Gastroesophageal sphincter (tissue), 4 donors: ENCODE measurements at regions not wholly inside any gene's neighbourhood (a gene's known extent, or its start where the extent isn't known, plus 50 kb on each side); places are given as distances from the start of the nearest gene placed in this dataset.

ENCODE experiments used
- ATAC-seq: fragments of 150-250 bp; one replicate; pipeline ENCODE4 v1.9.1; 2016; ENCODE audit warnings: mild to moderate bottlenecking, moderate library complexity
- H3K27ac ChIP-seq, 4 donors: fragments of 200-600 bp; sonication (generic) in 3 of 4; 1 replicate in 3 of 4; 2 replicates in 1 of 4; pipeline ENCODE4 v1.5.1; 2016 to 2019
- H3K27me3 ChIP-seq: fragments of 200-600 bp; sonication (generic); one replicate; pipeline ENCODE4 v1.5.1; 2019
- H3K36me3 ChIP-seq, 2 donors: fragments of 200-600 bp; sonication (generic); one replicate each; pipeline ENCODE4 v1.5.1; 2019; ENCODE audit warnings: control low read depth in 1 of 2
- H3K4me1 ChIP-seq, 3 donors: fragments of 200-600 bp; sonication (generic); 1 replicate in 2 of 3; 2 replicates in 1 of 3; pipeline ENCODE4 v1.5.1; 2016 to 2019; ENCODE audit warnings: control low read depth in 2 of 3
- H3K4me3 ChIP-seq, 2 donors: fragments of 200-600 bp; sonication (generic); one replicate each; pipeline ENCODE4 v1.5.1; 2019; ENCODE audit warnings: mild to moderate bottlenecking in 1 of 2, moderate library complexity in 1 of 2
- H3K9me3 ChIP-seq, 3 donors: fragments of 200-600 bp; sonication (generic); one replicate each; pipeline ENCODE4 v1.5.1; 2017 to 2019; ENCODE audit warnings: control low read depth in 2 of 3
- CTCF ChIP-seq, 4 experiments: fragments of 200-600 bp in 2 of 4; fragments of 450-650 bp in 2 of 4; sonication (generic) in 1 of 4; IDR thresholded peaks; one replicate each; pipeline ENCODE4 v1.5.1; 2017 to 2019; ENCODE audit warnings: antibody characterized with exemption in 4 of 4, mild to moderate bottlenecking in 2 of 4, moderate library complexity in 2 of 4
- EP300 ChIP-seq: sonication (generic); formaldehyde crosslinking; IDR thresholded peaks from one replicate; pipeline ENCODE4 v1.6.1; 2017; ENCODE audit warnings: antibody characterized with exemption, mild to moderate bottlenecking
- POLR2A ChIP-seq, 2 donors: fragments of 450-650 bp; IDR thresholded peaks; one replicate each; pipeline ENCODE4 v1.6.1; 2017; ENCODE audit warnings: antibody characterized with exemption in 2 of 2, mild to moderate bottlenecking in 2 of 2, moderate library complexity in 1 of 2
- POLR2AphosphoS5 ChIP-seq: sonication (generic); formaldehyde crosslinking; IDR thresholded peaks from one replicate; pipeline ENCODE4 v1.6.1; 2017; ENCODE audit warnings: antibody characterized with exemption
- WGBS, 2 donors: methylation state at CpG; one replicate each; pipeline ENCODE4 v1.1.5; 2018; ENCODE audit warnings: low coverage in 1 of 2; 5-methylcytosine and 5-hydroxymethylcytosine counted together

GRCh38 chr18:986051-986450, 81.4 kb downstream of the ADCYAP1 start:
- Histone ChIP-seq H3K36me3 (no peaks in the 10 kb centered on the region), H3K4me1 (no peaks in the 10 kb centered on the region), H3K27ac (no peak overlapping the region), H3K4me3 (no peak overlapping the region), H3K9me3 (no peaks in the 10 kb centered on the region), H3K27me3 (no peaks in the 10 kb centered on the region)
- ATAC-seq, result no peak
- WGBS, 2 donors, result 58% methylated on average over 2 of the region's 3 CpGs; no CpG with 5 or more reads in 1 of the 2 donors
- no peak for TF ChIP-seq POLR2AphosphoS5

GRCh38 chr18:986552-986951, 81.9 kb downstream of the ADCYAP1 start:
- no peak for ATAC-seq
- Histone ChIP-seq H3K27me3 (no peaks in the 10 kb centered on the region), H3K27ac (no peak overlapping the region), H3K4me3 (no peak overlapping the region), H3K36me3 (no peaks in the 10 kb centered on the region), H3K9me3 (no peaks in the 10 kb centered on the region), H3K4me1 (no peaks in the 10 kb centered on the region)
- 83 to 92% methylated on average over 1 of the region's 1 CpG for WGBS, 2 donors
- no peak for TF ChIP-seq CTCF (IDR thresholded peaks at IDR 0.05)
- TF ChIP-seq POLR2AphosphoS5, result no peak
- TF ChIP-seq EP300, result no peak
- no peak for TF ChIP-seq POLR2A (IDR thresholded peaks at IDR 0.05)

- WGBS, 2 donors, result 62 to 64% methylated on average over 5 to 6 of the region's 6 CpGs
- no peaks in the 10 kb centered on the region for H3K4me1 ChIP-seq
- no peaks in the 10 kb centered on the region for H3K36me3 ChIP-seq
- H3K27me3 ChIP-seq, result no peaks in the 10 kb centered on the region
- no peak overlapping the region for H3K27ac ChIP-seq
- no peak for ATAC-seq
- TF ChIP-seq CTCF (IDR thresholded peaks at IDR 0.05) (no peak), POLR2A (IDR thresholded peaks at IDR 0.05) (no peak), EP300 (no peak), POLR2AphosphoS5 (no peak)
- H3K9me3 ChIP-seq, result peaks cover 0 to under 1% (median 0%) of the 10 kb centered on the region in 3 donors
- no peak overlapping the region for H3K4me3 ChIP-seq
Measured at GRCh38 chr18:987325-988186, 82.9 kb downstream of the ADCYAP1 start.

GRCh38 chr18:989425-989824, 84.8 kb downstream of the ADCYAP1 start:
- no peaks in the 10 kb centered on the region for H3K27me3 ChIP-seq
- H3K9me3 ChIP-seq, result peaks cover 0 to 13% (median 0%) of the 10 kb centered on the region in 3 donors
- ATAC-seq, result no peak
- H3K36me3 ChIP-seq, result no peaks in the 10 kb centered on the region
- H3K4me3 ChIP-seq, result no peak overlapping the region
- 59 to 80% methylated on average over 2 of the region's 2 CpGs for WGBS, 2 donors
- no peak overlapping the region for H3K27ac ChIP-seq
- H3K4me1 ChIP-seq, result no peaks in the 10 kb centered on the region
- no peak for TF ChIP-seq CTCF (IDR thresholded peaks at IDR 0.05)
- no peak for TF ChIP-seq POLR2AphosphoS5
- TF ChIP-seq POLR2A (IDR thresholded peaks at IDR 0.05), result no peak
- TF ChIP-seq EP300, result no peak

GRCh38 chr18:990197-990596, 85.5 kb downstream of the ADCYAP1 start:
- H3K4me3 ChIP-seq, result no peak overlapping the region
- ATAC-seq, result no peak
- H3K4me1 ChIP-seq, result no peaks in the 10 kb centered on the region
- H3K27me3 ChIP-seq, result no peaks in the 10 kb centered on the region
- no peaks in the 10 kb centered on the region for H3K36me3 ChIP-seq
- TF ChIP-seq POLR2A (IDR thresholded peaks at IDR 0.05) (no peak), POLR2AphosphoS5 (no peak), EP300 (no peak), CTCF (IDR thresholded peaks at IDR 0.05) (no peak)
- H3K27ac ChIP-seq, result no peak overlapping the region
- 100% methylated on average over 1 of the region's 2 CpGs; no CpG with 5 or more reads in 1 of the 2 donors for WGBS, 2 donors
- H3K9me3 ChIP-seq, result peaks cover 0 to 13% (median 0%) of the 10 kb centered on the region in 3 donors
